ENCODE measurements at regions not wholly inside any gene's neighbourhood (a gene's known extent, or its start where the extent isn't known, plus 50 kb on each side); places are given as distances from the start of the nearest gene placed in this dataset.

DNA sequence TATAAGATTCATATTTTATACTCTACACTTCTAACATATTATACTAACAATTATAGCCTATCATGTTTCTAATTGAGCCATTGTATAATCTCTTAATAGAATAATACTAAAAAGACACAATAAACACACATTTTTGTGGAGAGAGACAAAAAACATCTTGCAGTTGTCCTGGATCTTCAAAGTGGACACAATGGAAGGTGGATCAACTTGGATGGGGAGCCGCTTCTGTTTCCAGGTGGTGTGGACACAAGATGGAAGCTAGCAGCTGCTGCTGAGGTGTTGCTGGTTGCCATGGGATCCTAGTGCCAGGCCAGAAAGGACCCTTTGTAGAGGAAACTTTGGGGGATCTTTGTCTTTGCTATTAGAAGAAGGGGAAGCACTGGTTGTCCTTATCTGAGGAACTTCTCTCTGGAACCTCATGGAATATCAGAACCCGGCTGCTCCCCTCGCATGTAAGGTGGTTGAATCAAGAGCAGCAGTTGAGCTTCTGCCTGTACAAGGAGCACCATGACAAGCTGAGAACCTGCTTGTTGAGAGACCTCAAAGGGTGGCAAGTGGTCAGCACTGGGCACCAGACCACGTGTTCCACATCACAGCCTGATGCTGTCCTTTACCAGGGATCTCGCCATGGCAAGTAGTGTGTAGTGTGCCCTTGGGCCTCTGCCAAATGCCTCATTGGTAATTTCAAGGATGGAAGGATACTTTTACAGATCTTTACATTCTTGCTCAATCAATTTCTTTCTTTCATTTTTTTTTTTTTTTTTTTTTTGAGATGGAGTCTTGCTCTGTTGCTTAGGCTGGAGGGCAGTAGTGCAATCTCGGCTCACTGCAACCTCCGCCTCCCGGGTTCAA is 232.2 kb downstream of the MYCN start:
- no peak overlapping the region for H3K9ac ChIP-seq
- TF ChIP-seq, protein P1, sequence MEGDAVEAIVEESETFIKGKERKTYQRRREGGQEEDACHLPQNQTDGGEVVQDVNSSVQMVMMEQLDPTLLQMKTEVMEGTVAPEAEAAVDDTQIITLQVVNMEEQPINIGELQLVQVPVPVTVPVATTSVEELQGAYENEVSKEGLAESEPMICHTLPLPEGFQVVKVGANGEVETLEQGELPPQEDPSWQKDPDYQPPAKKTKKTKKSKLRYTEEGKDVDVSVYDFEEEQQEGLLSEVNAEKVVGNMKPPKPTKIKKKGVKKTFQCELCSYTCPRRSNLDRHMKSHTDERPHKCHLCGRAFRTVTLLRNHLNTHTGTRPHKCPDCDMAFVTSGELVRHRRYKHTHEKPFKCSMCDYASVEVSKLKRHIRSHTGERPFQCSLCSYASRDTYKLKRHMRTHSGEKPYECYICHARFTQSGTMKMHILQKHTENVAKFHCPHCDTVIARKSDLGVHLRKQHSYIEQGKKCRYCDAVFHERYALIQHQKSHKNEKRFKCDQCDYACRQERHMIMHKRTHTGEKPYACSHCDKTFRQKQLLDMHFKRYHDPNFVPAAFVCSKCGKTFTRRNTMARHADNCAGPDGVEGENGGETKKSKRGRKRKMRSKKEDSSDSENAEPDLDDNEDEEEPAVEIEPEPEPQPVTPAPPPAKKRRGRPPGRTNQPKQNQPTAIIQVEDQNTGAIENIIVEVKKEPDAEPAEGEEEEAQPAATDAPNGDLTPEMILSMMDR (IDR thresholded peaks at IDR 0.05), result no peak
- H3K4me1 ChIP-seq, result no peaks in the 10 kb centered on the region
- H3K36me3 ChIP-seq (ENCODE audit: control insufficient read depth, insufficient read depth, low read length), result no peaks in the 10 kb centered on the region
- no peaks in the 10 kb centered on the region for H3K27me3 ChIP-seq (ENCODE audit: control insufficient read depth, insufficient read depth, low read length)
- H3K4me3 ChIP-seq (ENCODE audit: low read depth, low read length), result no peak overlapping the region
- no peaks in the 10 kb centered on the region for H3K79me2 ChIP-seq
- H3K27ac ChIP-seq, result no peak overlapping the region
- H3K9me3 ChIP-seq (ENCODE audit: control insufficient read depth, low read length), result no peaks in the 10 kb centered on the region
- no peak overlapping the region for H3K4me2 ChIP-seq (ENCODE audit: low read length)
- no peak overlapping the region for H2AFZ ChIP-seq

DNA sequence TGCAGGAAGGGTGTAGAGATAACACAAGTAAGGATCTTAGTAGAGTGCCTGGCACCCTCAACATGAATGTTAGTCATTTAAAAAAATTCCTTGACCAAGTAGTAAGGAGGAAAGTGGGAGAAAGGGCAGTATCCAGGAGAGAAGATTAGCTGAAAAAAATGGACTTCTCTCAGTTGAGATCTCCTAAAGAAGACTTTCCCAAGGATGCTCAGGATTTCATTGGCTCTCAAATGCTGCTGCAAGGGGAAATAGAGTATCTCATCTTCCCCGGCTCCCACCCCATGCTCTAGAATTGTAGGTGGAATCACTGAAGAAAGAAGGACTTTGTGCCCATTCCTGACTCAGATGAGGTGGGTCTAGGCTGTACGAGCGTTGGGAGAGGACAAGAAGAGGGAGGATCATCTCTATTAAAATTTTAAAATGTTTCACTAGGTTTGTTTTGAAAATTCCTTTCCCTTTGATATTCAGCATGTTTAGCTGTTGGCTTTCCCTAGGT is 231.1 kb downstream of the MYCN start:
- H3K4me2 ChIP-seq (ENCODE audit: low read length), result no peak overlapping the region
- H3K4me1 ChIP-seq, result no peaks in the 10 kb centered on the region
- H2AFZ ChIP-seq, result no peak overlapping the region
- H3K27me3 ChIP-seq (ENCODE audit: control insufficient read depth, insufficient read depth, low read length), result no peaks in the 10 kb centered on the region
- H3K9me3 ChIP-seq (ENCODE audit: control insufficient read depth, low read length), result no peaks in the 10 kb centered on the region
- no peak overlapping the region for H3K9ac ChIP-seq
- no peaks in the 10 kb centered on the region for H3K79me2 ChIP-seq
- no peak overlapping the region for H3K4me3 ChIP-seq (ENCODE audit: low read depth, low read length)
- H3K27ac ChIP-seq, result no peak overlapping the region
- H3K36me3 ChIP-seq (ENCODE audit: control insufficient read depth, insufficient read depth, low read length), result no peaks in the 10 kb centered on the region
- TF ChIP-seq, protein P1 (IDR thresholded peaks at IDR 0.05), result no peak

DNA sequence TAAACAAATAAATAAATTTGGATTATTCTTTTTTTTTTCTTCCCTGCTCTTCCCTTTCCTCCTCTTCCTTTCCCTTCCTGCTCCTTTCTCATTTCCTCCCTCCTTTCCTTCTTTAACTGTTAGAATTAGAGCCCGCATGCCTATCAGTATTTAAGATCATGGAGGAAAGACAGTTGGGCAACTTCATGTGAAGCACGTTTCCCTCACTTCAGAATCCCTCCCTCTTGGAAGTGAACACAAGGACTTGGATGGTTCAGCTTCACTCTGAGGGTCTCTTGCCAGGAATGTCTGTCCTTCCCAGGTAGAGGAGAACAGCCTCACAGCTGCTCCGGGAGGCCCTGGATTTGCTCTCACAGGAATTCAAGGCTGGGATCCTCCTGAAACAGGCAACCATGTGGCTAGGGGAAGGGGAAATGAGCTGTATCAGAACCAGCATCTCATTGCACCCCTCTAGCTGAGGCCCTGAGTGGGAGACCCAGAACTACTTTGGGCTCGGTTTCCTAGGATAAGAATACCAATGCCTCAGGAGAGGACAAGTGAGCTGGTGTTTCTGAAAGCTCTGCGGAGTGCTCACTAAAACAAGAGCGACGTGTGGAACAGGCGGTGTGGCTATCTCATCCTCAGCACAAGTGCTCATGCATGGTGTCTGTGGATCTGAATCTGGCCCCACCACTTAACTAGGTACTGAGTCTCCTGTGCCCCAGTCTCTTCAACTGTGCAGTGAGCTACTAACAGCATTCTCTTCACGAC is 230.5 kb downstream of the MYCN start:
- no peaks in the 10 kb centered on the region for H3K4me1 ChIP-seq
- H2AFZ ChIP-seq, result no peak overlapping the region
- no peak overlapping the region for H3K4me2 ChIP-seq (ENCODE audit: low read length)
- TF ChIP-seq, protein P1 (IDR thresholded peaks at IDR 0.05), result no peak
- no peaks in the 10 kb centered on the region for H3K9me3 ChIP-seq (ENCODE audit: control insufficient read depth, low read length)
- H3K4me3 ChIP-seq (ENCODE audit: low read depth, low read length), result no peak overlapping the region
- H3K79me2 ChIP-seq, result no peaks in the 10 kb centered on the region
- H3K9ac ChIP-seq, result no peak overlapping the region
- no peaks in the 10 kb centered on the region for H3K27me3 ChIP-seq (ENCODE audit: control insufficient read depth, insufficient read depth, low read length)
- no peak overlapping the region for H3K27ac ChIP-seq
- no peaks in the 10 kb centered on the region for H3K36me3 ChIP-seq (ENCODE audit: control insufficient read depth, insufficient read depth, low read length)

DNA sequence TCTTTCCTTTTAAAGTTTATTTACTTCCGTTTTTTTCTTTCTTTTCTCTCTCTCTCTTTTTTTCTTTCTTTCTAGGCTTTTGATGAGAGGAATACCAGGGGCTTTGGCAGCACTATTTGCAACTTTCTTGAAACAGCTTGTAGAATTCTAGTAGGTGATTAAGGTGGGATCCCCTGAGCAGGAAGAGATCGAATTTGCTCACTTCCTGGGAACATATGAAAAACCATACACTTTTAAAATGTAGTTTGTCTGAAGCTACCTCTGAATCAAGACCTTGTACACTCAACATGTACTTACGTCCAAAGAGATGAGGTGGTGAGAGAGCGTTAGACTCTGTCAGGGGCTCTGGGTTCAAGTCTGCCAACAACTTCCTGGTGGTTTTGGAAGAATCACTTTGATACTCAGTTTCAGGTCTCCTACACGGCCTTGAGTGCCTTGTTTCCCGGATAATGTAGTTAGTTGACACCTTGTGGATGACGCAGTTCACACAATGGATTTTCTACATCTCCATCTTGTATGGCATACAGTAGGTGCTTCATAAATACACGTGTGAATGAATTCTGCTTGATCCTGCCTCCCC is 229.1 kb downstream of the MYCN start:
- H3K4me1 ChIP-seq, result no peaks in the 10 kb centered on the region
- H3K4me2 ChIP-seq (ENCODE audit: low read length), result no peak overlapping the region
- H3K36me3 ChIP-seq (ENCODE audit: control insufficient read depth, insufficient read depth, low read length), result no peaks in the 10 kb centered on the region
- H3K27me3 ChIP-seq (ENCODE audit: control insufficient read depth, insufficient read depth, low read length), result no peaks in the 10 kb centered on the region
- H3K9me3 ChIP-seq (ENCODE audit: control insufficient read depth, low read length), result no peaks in the 10 kb centered on the region
- no peaks in the 10 kb centered on the region for H3K79me2 ChIP-seq
- no peak overlapping the region for H3K27ac ChIP-seq
- no peak overlapping the region for H3K9ac ChIP-seq
- H2AFZ ChIP-seq, result no peak overlapping the region
- H3K4me3 ChIP-seq (ENCODE audit: low read depth, low read length), result no peak overlapping the region
- TF ChIP-seq, protein P1 (IDR thresholded peaks at IDR 0.05), result no peak
